ENCODE measurements at regions not wholly inside any gene's neighbourhood (a gene's known extent, or its start where the extent isn't known, plus 50 kb on each side); places are given as distances from the start of the nearest gene placed in this dataset.

DNA sequence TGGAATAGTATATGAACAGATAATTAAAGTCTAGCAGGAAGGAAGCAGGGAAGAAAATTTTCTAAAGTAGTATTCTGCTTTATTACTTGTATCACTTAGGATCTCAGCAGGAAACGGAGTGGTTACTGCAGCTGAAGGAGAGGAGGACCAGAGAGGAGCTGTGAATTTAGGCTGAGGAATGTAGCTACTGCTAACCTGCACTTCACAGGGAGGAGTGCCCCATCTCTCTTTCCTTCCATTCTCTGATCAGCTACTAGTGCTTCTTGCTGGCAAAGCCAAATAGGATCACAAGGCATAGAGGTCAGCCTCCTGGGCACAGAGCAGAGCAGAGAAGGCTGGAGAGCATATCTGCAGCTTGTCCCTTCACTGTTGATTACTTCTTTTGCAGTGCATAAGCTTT is 205.3 kb upstream of the ASCC3 start:
- TF ChIP-seq, protein P1, sequence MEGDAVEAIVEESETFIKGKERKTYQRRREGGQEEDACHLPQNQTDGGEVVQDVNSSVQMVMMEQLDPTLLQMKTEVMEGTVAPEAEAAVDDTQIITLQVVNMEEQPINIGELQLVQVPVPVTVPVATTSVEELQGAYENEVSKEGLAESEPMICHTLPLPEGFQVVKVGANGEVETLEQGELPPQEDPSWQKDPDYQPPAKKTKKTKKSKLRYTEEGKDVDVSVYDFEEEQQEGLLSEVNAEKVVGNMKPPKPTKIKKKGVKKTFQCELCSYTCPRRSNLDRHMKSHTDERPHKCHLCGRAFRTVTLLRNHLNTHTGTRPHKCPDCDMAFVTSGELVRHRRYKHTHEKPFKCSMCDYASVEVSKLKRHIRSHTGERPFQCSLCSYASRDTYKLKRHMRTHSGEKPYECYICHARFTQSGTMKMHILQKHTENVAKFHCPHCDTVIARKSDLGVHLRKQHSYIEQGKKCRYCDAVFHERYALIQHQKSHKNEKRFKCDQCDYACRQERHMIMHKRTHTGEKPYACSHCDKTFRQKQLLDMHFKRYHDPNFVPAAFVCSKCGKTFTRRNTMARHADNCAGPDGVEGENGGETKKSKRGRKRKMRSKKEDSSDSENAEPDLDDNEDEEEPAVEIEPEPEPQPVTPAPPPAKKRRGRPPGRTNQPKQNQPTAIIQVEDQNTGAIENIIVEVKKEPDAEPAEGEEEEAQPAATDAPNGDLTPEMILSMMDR (IDR thresholded peaks at IDR 0.05; ENCODE audit: low read depth, low read length) = no peak
- TF ChIP-seq, protein P2, sequence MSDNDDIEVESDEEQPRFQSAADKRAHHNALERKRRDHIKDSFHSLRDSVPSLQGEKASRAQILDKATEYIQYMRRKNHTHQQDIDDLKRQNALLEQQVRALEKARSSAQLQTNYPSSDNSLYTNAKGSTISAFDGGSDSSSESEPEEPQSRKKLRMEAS (IDR thresholded peaks at IDR 0.05; ENCODE audit: low read depth, low read length) = no peak
- no peak for TF ChIP-seq POLR2A (IDR thresholded peaks at IDR 0.05; ENCODE audit: extremely low read depth, insufficient read length)
